Bronchial epithelial cell (primary cell): ENCODE measurements at regions not wholly inside any gene's neighbourhood (a gene's known extent, or its start where the extent isn't known, plus 50 kb on each side); places are given as distances from the start of the nearest gene placed in this dataset.
A peak's percentile ranks its signal among the peaks of the same experiment; 100 is the strongest.

Experiments
- DNase-seq: peaks from one replicate; pipeline ENCODE4 v3.0.0-alpha.2; 2010; ENCODE audit warnings: low read depth
- FAIRE-seq: peaks from 2 replicates; lab custom pipeline; 2011; peaks lifted over from hg19 to GRCh38; lab: Jason Lieb, UNC
- H3K27me3 ChIP-seq: 2 replicates; pipeline ENCODE4 v1.5.1; 2011; ENCODE audit warnings: low read length; ENCODE audit not compliant: control insufficient read depth, insufficient read depth
- H3K36me3 ChIP-seq: 2 replicates; pipeline ENCODE4 v1.5.1; 2011; ENCODE audit warnings: low read length; ENCODE audit not compliant: control insufficient read depth, insufficient read depth
- H3K4me3 ChIP-seq: 2 replicates; pipeline ENCODE4 v1.5.1; 2011; ENCODE audit warnings: mild to moderate bottlenecking, low read depth, low read length, control low read depth
- TF ChIP-seq, protein P1 (sequence below): IDR thresholded peaks from 2 replicates; pipeline ENCODE4 v1.5.1; 2011; ENCODE audit warnings: mild to moderate bottlenecking, moderate library complexity, low read length, control low read depth, inconsistent platforms; ENCODE audit not compliant: insufficient read depth, severe bottlenecking

- TF ChIP-seq, protein P1, sequence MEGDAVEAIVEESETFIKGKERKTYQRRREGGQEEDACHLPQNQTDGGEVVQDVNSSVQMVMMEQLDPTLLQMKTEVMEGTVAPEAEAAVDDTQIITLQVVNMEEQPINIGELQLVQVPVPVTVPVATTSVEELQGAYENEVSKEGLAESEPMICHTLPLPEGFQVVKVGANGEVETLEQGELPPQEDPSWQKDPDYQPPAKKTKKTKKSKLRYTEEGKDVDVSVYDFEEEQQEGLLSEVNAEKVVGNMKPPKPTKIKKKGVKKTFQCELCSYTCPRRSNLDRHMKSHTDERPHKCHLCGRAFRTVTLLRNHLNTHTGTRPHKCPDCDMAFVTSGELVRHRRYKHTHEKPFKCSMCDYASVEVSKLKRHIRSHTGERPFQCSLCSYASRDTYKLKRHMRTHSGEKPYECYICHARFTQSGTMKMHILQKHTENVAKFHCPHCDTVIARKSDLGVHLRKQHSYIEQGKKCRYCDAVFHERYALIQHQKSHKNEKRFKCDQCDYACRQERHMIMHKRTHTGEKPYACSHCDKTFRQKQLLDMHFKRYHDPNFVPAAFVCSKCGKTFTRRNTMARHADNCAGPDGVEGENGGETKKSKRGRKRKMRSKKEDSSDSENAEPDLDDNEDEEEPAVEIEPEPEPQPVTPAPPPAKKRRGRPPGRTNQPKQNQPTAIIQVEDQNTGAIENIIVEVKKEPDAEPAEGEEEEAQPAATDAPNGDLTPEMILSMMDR = no peak
- FAIRE-seq (no peak), DNase-seq (no peak)
- Histone ChIP-seq H3K4me3 (no peak overlapping the region), H3K36me3 (no peaks in the 10 kb centered on the region), H3K27me3 (no peaks in the 10 kb centered on the region)
Observed at GRCh38 chr17:68748381-68748780, 147.2 kb upstream of the FAM20A start.

GRCh38 chr17:68740555-68741447 is 139.6 kb upstream of the FAM20A start:
- TF ChIP-seq, protein P1 = no peak
- H3K36me3 ChIP-seq = no peaks in the 10 kb centered on the region
- FAIRE-seq = no peak
- H3K27me3 ChIP-seq = no peaks in the 10 kb centered on the region
- no peak for DNase-seq
- no peak overlapping the region for H3K4me3 ChIP-seq

DNA sequence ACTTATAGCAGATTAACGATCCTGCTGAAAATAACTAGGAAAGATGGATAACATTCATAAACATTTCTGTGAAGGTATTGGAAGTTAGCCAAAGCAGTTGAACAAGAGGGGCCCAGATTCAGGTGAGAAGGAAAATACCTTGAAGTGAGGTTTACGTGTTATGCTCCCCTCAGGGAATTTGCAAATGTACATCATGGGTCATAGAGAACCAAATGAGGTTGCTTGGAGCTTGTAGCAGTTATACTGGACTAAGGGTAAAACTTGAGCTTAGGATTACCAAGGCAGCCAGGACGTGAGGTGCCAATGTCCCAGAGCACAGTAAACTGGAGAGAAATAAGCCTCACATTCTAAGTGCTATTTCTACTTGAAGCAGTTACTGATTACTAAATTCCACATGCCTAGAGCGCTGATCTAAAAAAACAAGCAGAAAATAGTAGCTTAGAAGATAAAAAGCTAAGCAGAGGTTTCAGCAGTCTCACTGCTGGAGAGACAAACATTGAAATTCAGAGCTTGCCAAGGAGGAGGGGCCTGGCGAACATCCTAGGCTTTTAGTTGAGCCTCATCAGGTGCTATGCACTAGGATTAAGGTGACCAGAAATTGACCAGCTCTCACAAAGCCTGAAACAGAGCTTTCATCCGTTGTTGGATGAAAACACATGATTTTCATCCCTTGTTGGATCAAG is 136.7 kb upstream of the FAM20A start:
- H3K36me3 ChIP-seq = no peaks in the 10 kb centered on the region
- no peak for FAIRE-seq

GRCh38 chr17:68734931-68735330 is 133.8 kb upstream of the FAM20A start:
- Histone ChIP-seq H3K27me3 (no peaks in the 10 kb centered on the region), H3K36me3 (no peaks in the 10 kb centered on the region), H3K4me3 (no peak overlapping the region)
- TF ChIP-seq, protein P1 = no peak
- DNase-seq (no peak), FAIRE-seq (no peak)

More for the DNA sequence above, 136.7 kb upstream of the FAM20A start:
- Histone ChIP-seq H3K4me3 (no peak overlapping the region), H3K27me3 (no peaks in the 10 kb centered on the region)
- TF ChIP-seq, protein P1 = no peak
- DNase-seq = no peak

- H3K27me3 ChIP-seq = no peaks in the 10 kb centered on the region
- no peak overlapping the region for H3K4me3 ChIP-seq
- DNase-seq = no peak
- peak; percentile 43 for FAIRE-seq
- no peaks in the 10 kb centered on the region for H3K36me3 ChIP-seq
- TF ChIP-seq, protein P1 = no peak
Observed at GRCh38 chr17:68734187-68734900, 133.2 kb upstream of the FAM20A start.
